ENCODE measurements at regions not wholly inside any gene's neighbourhood (a gene's known extent, or its start where the extent isn't known, plus 50 kb on each side); places are given as distances from the start of the nearest gene placed in this dataset.

GRCh38 chr13:61495648-61496047, 80.0 kb upstream of the PCDH20 start:
- no peak for TF ChIP-seq REST (IDR thresholded peaks at IDR 0.05; ENCODE audit: low read depth)
- TF ChIP-seq YY1 (IDR thresholded peaks at IDR 0.05; ENCODE audit: low read depth) = no peak
- TF ChIP-seq FOXM1 (IDR thresholded peaks at IDR 0.05; ENCODE audit: borderline replicate concordance, low read depth) = no peak
